ENCODE measurements at regions not wholly inside any gene's neighbourhood (a gene's known extent, or its start where the extent isn't known, plus 50 kb on each side); places are given as distances from the start of the nearest gene placed in this dataset.

DNA sequence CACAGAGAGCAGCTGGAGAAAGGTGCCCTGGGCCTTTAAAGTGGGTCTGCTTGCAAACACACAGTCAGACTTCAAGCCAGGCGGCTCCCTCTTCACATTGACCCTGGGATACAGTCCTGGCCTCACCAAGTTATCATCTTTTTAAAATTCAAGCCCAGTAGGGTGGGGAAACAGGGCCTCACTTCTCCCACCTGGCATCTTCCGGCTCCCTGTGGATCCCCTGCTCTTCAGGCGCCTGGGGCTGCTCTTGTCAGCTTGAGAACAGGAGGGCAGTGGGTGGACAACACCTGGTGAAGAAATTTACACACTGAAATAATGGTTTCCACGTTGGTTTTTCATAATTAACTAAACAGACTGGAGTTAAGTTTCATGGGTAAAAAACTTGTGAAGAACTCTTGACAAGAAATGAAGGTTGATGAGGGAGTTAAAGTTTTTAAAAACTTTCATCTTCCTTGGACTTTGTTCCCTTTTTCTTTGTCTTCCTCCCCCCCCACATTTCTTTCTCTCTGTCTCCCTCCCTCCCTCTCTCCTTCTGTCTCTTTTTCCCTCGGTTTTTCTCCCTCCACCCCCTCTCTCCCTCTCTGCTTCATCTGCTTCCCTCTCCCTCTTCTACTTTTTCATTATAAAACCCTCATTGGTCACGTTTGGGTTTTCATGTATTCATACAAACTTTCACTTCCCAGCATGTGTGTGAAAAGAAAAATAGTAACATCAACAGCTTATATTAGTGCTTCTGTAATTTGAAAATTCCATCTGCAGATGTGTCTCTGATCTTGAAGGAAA, 219.6 kb downstream of the DMRT2 start:
- DNase-seq: no peak

DNA sequence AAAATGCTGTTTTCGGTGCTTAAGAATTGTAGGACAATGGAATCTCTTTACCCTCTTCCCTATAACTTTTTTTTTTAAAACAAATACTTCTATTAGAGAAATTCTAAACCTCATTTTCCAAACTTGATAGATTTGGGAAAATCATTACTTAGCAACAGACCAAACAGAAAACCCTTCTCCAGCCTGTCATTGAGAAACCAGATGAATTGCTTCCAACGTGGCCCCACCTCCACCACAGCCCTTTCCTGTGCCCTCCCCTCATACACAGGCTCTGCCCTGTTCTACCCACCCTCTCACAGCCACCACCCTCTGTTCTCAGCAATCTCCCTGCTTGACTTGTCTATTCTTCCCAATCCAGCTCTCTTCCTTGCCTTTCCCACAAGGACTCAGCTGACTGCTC, 221.2 kb downstream of the DMRT2 start:
- DNase-seq: no peak

DNA sequence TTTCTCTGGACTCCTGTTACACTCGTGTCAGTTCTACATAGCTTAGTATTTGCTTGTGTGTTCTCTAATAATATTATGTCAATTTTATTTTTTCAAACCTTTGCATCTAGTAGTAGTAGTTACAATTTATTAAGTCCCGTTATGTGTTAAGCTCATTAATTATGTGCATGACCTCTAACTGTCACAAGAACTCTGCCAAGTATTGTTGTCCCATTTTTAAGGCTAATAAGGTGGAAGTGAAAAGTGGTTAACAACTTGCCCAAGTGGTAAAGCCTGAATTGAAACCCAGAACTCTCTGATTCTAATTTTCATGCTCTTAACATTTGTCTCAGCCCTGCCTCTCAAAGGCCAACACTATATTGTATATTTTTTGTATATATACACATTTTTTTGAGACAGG, 221.6 kb downstream of the DMRT2 start:
- DNase-seq: no peak

DNA sequence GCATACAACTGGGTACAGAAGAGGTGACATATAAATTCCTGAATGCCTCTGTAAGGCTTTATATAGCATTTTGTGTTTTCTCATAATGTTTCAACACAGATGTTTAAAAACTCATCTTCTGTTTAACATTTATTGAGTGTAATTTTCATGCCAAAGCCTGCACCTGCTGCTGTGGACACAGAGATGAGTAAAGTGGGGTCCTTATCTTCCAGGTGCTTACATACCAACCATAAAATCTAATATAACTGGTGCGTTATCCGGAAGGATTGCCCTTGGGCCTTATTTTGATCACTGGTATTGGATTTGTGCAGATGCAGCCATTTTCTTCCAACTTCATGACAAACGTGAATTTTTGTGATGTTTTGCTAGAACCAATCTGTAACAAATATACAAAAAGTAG, 222.3 kb downstream of the DMRT2 start:
- DNase-seq: no peak

DNA sequence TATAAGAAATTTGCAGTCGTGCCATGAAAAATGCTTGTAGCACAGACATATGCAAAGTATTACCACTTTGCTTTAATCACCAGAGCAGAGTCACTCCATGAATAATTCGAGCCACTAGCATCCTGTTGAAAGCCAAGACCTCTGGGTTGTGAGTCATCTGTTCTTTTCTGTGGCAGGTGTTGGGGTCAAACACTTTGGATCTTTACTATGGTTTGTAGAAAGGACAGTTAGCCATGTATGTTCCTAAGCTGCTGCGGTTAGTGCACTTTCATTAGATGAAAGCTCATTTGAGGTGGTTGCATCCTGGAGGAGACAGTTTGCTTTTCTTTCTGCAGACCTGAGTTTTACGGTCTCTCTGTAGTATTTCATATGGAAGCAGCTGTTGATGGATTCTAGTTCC, 223.7 kb downstream of the DMRT2 start:
- DNase-seq: no peak

DNA sequence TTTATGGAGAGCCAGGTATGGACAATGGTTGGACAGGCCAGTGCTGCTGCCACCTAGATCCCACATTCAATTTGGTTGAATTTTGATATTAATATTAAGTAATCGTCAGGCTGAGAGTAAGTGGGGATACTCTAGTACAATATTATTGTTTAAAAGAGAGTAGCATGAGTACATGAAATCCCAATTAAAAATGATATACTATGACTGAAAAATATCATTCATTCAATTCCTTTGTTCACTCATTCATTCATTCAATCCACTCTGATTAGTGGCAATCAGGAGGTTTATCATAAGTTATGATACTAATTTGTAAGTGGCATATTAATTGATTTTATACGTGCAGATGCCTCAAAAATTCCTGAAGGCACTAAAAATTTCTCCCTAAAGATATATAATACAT, 224.2 kb downstream of the DMRT2 start:
- DNase-seq: no peak

DNA sequence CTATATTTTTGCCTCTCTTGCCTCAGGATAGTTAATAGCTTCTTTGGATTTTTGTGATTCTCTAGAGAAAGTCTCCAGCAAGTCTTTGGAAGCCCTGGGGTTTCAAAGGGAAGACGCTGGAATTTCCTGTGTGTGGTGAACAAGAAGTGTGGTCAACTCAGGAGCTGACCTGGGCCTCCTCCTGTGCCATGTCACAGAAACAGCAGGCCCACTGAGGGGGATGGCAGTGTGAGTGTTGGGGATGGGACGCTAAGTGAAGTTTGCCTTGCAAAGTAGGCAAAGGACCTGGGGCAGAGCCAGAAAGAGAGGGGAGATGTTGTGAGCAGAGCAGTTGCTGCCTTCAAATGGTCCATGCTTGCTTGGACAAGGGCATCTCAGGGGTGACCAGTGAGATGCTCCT, 226.3 kb downstream of the DMRT2 start:
- no peak for DNase-seq

DNA sequence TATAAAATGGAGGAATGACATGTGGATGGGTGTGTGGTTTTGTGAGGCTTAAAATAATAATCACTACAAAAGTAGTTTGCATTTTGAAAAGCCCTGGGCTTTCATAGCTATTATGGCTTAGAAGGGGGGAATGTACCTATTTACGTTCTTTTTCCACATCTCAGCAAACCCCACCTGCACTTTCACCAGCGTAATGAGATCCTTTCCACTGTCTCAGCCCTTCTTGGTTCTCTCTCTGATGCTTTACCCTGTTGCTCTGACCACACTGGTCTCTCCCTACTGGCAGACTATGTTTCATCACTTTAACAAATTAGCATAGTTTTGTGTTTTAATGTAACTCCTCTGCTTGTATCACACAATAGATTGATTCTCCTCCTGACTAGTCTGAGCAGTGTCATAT, 234.6 kb downstream of the DMRT2 start:
- no peak for DNase-seq

DNA sequence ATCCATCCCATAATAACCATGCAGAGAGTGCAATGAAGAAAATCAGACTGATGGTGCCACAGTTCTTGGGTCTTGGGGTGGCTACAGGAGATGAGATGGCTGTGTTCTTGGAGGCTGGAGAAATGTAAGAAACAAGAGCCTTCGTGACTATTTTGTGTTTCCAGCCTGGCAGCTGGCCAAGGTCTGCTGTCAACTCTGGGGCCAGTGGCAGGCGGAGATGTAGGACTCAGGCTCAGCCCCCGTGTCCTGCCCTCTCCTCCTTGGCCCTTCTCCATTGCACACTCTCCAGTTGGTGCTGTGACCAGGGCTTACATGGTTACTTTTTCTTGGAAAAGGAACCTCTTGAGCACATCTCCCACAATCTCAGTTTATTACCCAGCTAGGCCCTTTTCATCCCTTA, 235.4 kb downstream of the DMRT2 start:
- no peak for DNase-seq

DNA sequence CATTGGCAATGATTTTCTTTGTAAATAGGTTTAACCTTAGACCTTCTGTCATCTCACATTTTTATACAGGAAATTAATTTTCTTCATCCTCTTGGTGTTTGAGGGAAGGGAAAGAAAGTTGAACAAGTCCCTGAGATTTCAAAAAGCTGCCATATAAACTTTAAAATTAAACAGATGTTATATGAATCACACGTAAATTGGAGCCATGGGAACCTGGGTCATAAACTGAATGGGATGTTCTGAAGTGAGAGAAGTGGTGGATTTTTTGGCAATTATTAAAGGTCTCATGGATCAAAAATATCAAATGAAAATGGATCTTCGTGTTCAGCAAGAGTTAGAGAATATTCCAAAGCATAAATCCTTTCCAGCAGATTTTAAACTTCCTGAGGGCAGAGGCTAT, 242.2 kb downstream of the DMRT2 start:
- DNase-seq: no peak

DNA sequence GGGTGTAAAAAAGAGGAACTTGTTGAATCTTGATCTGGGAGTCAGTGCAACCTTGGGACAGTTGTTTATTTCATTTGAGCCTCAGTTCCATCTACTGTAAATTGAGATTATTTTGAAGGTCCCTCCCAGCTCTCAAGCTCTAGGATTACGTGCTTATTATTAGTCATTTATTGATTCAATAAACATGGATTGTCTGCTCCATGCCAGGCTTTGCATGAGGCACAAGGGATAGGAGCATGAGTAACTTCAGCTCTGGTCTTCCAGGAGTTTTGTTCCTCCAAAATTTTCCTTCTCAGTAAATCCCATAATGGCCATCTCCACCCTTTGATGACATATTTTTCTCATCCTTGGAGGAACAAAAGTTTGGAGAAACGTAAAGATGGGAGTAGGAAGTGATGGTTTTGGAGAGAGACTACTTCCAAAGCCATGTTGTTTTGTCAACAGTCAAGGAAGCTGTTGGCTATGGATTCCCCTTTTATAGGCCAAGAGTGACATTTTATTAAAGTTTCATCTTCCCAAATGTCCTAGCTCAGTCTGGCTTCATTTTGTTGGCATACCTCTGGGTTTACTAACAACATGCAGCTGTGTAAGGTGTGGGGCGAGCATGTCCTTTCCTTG, 244.6 kb downstream of the DMRT2 start:
- no peak for DNase-seq

DNA sequence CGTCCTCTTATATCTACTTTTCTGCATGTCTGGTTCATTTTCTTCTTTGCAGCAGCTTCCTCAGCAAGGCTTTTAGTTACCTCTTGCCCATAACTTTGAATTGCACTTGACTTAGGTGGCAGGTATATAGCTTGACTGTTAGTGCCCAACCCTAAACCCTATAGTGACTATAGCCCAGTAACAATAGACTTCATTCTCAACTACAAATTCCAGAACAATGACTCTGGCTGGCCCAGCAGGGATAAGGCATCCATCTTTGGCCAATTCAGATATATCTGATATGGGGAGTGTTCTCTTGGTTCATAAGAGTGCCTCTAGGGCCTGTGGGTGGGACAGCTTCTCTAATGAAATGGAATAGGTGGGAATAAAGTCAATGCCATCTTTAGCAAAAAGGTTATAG, 246.2 kb downstream of the DMRT2 start:
- no peak for DNase-seq

DNA sequence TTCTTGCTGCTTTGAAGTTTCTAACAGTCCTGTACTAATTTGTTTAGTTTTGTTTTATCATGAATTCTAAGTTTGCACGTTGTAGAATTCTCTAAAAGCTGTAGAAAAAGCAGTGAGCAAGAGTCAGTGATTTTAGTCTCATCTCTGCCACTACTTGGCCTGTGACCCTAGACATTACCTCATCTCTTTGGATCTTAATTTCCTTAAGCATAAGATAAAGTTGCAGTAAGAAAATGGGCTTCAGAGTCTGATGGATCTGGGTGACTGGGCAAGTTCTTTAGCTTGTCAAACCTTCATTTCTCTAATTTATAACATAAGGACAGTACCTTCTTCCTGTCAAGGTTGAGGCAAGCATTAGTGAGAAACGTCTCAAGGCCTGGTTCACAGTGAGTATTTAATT, 247.9 kb downstream of the DMRT2 start:
- DNase-seq: no peak

DNA sequence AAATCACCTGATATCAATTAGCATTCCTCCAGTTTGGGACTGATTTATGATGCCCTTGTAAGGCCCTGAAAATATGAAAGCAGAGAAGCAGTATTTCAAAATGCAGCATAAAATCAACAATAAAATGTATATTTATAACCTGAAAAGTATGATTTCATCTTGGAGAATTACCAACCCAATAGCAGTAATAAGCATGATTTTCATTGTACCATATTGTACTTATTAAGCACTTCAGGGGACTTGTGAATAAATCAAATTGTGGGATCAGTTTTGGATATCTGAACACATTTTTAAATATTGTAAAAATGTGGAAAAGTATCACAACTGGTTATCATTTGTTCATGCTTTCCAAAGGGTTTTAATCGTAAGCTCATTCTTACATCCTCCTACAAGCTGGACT, 250.8 kb downstream of the DMRT2 start:
- DNase-seq: no peak

DNA sequence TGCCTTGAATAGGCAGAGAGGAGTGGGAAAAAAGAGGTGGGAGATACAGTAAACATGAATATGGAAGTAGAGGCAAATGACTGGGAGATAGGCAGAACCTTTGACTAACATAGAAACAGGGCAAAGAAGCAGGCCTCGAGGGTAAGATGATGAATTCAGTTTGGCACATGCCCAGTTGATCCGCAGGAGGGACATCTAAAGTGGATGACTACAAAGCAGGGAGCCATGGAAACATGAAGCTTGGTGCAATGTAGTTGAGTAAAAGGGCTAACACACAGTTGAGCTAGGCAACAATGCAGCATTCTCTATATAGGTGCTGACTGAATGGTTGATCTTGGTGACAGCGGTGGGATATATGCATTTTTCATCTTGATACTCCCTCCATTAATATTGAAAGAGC, 253.8 kb downstream of the DMRT2 start:
- DNase-seq: no peak

DNA sequence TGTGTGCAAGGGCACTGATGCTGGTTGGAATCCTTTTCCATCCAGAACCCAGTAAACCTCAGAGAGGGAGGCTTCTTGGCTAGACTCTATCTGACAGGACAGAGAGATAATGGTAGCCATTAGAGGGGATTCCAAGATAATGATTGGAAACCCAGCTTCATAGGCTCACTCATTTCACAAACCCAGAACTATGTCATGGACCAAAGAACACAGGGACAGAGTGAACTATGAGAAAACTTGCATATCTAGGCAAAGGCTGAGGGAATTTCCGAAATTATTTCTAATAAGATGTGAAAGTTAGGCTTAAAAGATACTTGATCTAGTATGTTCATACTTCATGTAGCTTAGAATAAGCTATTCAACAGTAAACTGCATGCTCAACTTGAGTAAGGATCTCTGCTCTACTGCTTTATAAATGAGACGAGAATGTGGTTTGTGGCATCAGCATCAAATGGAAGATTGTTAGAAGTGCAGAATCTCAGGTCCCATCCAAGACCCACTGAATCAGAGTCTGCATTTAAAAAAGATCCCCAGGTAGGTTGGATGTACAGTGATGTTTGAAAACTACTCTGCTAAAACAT, 261.4 kb downstream of the DMRT2 start:
- no peak for DNase-seq

DNA sequence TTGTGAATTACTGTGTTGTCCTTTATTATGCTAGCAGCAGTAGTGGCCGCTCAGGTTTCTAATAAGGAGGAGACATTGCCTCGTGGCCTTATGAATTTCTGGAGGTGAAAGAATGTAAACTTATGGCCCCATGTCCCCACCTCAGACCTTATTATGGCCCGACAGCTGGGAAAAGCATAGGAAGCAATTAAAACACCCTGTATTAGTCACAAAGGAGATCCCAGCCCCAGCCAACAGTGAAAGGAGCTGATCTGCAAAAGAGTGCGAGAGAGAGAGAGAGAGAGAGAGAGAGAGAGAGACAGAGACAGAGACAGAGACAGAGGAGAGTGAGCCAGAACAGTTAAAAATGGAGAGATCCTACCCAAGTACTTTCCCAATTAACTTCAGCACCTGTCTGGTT, 269.3 kb downstream of the DMRT2 start:
- no peak for DNase-seq

DNA sequence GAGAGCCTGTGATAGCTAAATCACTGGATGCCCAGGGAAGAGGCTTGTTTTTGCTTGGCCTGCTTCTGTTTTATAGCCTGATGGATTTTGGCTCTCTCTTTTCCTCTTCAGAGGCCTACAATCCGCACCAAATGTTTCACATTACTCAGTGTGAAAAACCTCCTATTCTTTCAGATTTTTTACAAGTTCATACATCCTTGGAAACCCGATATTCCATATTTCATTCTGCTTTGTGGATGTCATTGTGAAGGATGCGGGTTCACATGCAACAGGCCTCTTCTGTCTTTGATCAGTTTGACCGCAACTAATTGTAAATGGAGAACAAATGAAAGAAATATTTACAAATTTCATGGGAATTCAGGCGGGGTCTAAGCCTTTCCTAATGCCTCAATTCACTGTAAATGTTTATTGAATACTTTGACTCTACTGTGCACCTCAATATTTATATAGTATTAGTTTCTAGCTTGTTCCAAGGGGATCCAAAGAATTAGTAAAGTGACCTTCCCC, 269.9 kb downstream of the DMRT2 start:
- DNase-seq: no peak

DNA sequence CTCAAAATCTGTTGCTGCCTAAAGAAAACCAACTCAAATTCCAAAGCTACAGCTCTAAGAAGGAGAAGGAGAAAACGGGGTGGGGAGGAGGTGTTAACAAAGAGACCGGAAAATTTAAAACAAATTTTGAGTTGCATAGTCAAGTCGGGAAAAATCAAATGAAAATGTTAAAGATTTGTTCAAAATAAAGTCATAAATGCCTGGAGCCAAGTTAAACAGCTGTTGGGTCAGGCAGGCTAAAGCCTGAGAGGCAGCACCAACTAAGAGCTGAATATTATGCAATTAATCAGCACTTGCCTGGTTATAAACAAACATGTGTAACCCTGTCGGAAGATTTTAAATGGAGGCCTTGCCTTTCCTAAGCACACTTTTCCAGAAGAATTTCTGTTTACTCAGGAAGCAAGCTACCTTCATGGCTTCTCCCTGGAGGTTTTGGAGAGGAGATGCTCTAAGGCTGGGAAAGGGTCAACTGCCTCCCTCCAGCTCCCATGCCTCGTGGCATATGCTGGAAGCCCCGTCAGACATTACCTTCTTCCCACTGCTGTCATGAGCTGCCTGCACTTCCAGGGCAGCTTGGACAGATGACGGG, 270.5 kb downstream of the DMRT2 start:
- DNase-seq: no peak

DNA sequence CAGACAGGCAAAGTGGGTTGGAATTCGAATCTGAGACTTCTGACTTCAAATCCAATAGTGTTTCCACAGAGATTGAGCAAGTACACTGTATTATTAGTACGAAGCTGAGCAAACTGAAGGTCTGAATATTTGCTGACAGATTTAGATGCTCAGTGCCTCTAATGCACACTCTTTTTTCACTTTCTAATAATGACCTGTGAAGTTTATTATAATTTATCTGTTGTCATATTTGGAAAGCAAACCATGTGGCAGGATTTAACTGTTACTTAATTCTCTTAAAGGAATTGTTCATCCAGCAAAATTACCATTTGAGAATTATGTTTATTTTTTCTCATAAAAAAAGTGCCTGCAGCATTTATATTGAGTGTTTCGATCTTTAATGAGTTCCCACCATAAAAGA, 277.3 kb downstream of the DMRT2 start:
- DNase-seq: no peak

DNA sequence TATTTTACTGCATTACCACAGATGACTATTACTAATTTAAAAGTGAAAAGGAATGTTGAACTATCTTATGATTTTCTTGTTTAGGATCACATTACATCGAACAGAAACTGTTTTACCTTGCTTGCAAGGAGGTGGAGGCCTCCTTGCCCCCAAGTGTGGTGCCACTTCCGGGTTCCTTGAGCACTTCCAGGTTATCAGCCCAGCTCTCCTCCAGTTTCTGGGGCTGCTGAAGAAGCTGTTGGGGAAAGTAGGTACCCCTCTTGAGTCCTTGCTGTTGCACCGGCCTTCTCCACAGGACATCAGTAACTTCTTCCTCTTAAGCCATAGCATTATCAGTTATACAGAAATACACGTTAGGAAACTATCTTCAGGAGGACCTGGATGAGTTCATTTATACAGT, 278.2 kb downstream of the DMRT2 start:
- DNase-seq: no peak

DNA sequence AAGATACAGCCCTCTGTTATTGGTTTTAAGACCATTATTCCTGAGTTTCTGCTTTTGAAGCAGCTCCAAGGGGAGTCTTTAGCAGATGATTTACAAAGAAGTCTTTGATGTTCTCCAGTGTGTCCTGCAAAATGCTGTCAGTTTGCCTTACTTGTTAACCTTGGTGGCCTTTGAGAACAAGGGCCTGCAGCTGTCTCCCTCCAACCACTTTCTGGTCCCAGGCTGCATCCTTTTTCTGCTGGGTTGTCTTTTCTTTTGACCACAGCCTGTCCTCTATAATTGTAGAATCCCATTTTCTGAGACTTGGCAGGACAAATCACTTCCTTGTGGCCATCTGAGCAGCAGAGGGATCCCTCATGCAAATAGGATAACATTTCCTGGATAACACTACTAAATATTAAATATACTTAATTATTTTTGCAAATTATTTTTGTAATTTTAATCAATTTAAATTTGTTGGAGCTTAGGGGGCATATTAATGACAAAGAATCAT, 281.4 kb downstream of the DMRT2 start:
- DNase-seq: no peak

DNA sequence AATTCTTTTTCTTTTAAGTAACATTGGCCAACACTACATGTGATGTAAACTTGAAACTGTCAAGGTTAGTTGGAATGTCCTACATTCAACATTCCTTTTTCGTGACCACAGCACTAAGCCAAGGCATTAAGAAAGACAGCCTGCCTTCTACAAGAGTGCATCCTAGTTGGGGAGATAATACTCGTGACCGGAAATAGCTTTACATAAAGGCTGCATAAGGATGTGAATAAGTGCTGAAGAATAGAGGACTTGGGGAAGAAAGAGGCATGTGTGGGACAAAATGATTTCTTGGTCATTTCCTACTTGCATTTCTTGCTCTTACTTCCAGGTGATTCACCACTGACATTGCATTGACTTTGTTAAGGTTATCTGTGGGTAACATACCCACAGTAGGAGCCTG, 282.0 kb downstream of the DMRT2 start:
- no peak for DNase-seq

DNA sequence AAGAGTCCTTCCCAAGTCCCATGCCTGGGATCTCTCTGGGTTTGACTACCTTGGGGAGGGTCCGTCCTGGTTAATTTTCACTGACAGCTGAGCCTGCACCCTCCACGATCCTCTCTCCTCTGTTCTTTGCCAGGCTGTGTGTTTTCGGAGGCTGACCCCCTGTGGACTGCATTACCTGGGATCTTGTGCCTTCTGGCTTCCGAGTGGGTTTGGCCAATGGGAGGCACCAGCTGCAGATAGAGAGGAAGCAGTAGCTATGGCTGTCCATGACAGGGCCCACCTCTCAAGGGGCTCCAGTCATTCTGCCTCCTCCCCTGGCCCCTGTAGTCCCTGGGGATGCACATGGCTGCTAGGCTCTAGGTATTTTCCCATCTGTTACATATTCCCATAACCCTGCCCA, 285.0 kb downstream of the DMRT2 start:
- DNase-seq: no peak

Data from MV-4-11 (cell line).